A549 (cell line): ENCODE measurements at regions not wholly inside any gene's neighbourhood (a gene's known extent, or its start where the extent isn't known, plus 50 kb on each side); places are given as distances from the start of the nearest gene placed in this dataset.

ENCODE experiments used
- ATAC-seq, 2 experiments: fragments of 200-7000 bp in 1 of 2; fragments of >200 bp in 1 of 2; cut with Nextera tagmentation in 1 of 2; cut with Tn5 transposase in 1 of 2; 3 replicates each; pipeline versions ENCODE4 v1.8.0 to v1.9.1; 2018 to 2020; ENCODE audit warnings: mild to moderate bottlenecking in 1 of 2, moderate library complexity in 1 of 2
- CTCF ChIA-PET: fragments of 300-600 bp; sonication (Branson Sonifier 250); formaldehyde crosslinking; extraction: SDS; loops from one replicate; lab custom pipeline; 2021; ENCODE audit warnings: antibody characterized with exemption, inconsistent platforms; lab: Yijun Ruan, JAX
- POLR2A ChIA-PET: fragments of 350-600 bp; formaldehyde crosslinking; extraction: SDS; loops from one replicate; lab custom pipeline; 2021; ENCODE audit warnings: antibody characterized with exemption, inconsistent platforms; lab: Yijun Ruan, JAX
- DNase-seq, 2 experiments: peaks; one replicate each; pipeline versions ENCODE4 v3.0.0 to v3.0.0-alpha.2; 2011 to 2016; ENCODE audit warnings: low read depth in 1 of 2, low spot score in 1 of 2
- FAIRE-seq: peaks from 2 replicates; lab custom pipeline; 2011; peaks lifted over from hg19 to GRCh38; lab: Jason Lieb, UNC
- H3K27ac ChIP-seq, 2 experiments: fragments of >200 bp; sonication (Bioruptor Twin); formaldehyde crosslinking; 3 replicates each; pipeline ENCODE4 v1.5.1; 2016 to 2017
- H3K4me1 ChIP-seq: fragments of >200 bp; sonication (Bioruptor Twin); formaldehyde crosslinking; 3 replicates; pipeline ENCODE4 v1.6.1; 2016
- H3K4me2 ChIP-seq: fragments of >200 bp; sonication (Bioruptor Twin); formaldehyde crosslinking; 3 replicates; pipeline ENCODE4 v1.6.1; 2016
- H3K4me3 ChIP-seq: fragments of >200 bp; sonication (Bioruptor Twin); formaldehyde crosslinking; 3 replicates; pipeline ENCODE4 v1.5.1; 2016
- H3K9me3 ChIP-seq: fragments of >200 bp; sonication (Bioruptor Twin); formaldehyde crosslinking; 3 replicates; pipeline ENCODE4 v1.6.1; 2016
- ATOH8 ChIP-seq: fragments of 250-450 bp; sonication (Bioruptor Pico); IDR thresholded peaks from 2 replicates; pipeline ENCODE4 v1.5.0; 2020; ENCODE audit warnings: low read depth, mild to moderate bottlenecking, moderate library complexity
- BHLHE40 ChIP-seq: IDR thresholded peaks from 2 replicates; pipeline ENCODE4 v1.6.1; 2012; ENCODE audit warnings: low read depth, low read length, inconsistent platforms
- CBX2 ChIP-seq: fragments of 200-600 bp; sonication (generic); IDR thresholded peaks from 2 replicates; pipeline ENCODE4 v1.6.1; 2016; ENCODE audit warnings: low read depth, mild to moderate bottlenecking, borderline replicate concordance
- CBX8 ChIP-seq: fragments of 200-600 bp; sonication (generic); IDR thresholded peaks from 2 replicates; pipeline ENCODE4 v1.6.1; 2016
- CHD4 ChIP-seq: fragments of 200-600 bp; sonication (generic); IDR thresholded peaks from 2 replicates; pipeline ENCODE4 v1.6.1; 2016; ENCODE audit warnings: antibody characterized with exemption, mild to moderate bottlenecking, borderline replicate concordance
- ELK1 ChIP-seq: fragments of 150-350 bp; IDR thresholded peaks from 2 replicates; pipeline ENCODE4 v1.6.1; 2014; ENCODE audit warnings: low read depth, mild to moderate bottlenecking, low read length
- EP300 ChIP-seq, 2 experiments: fragments of >200 bp; sonication (Bioruptor Twin); formaldehyde crosslinking; IDR thresholded peaks; 2 replicates in 1 of 2; 3 replicates in 1 of 2; pipeline ENCODE4 v1.6.1; 2016 to 2017
- FOSB ChIP-seq: fragments of 250-450 bp; sonication (Bioruptor Pico); IDR thresholded peaks from 2 replicates; pipeline ENCODE4 v1.5.0; 2020; ENCODE audit warnings: mild to moderate bottlenecking, moderate library complexity
- FOSL2 ChIP-seq, 2 experiments: fragments of 450-650 bp in 1 of 2; fragments of >200 bp in 1 of 2; sonication (Bioruptor Twin) in 1 of 2; formaldehyde crosslinking; IDR thresholded peaks; 2 replicates each; pipeline versions ENCODE4 v1.5.0 to v1.6.1; 2016 to 2020; ENCODE audit warnings: mild to moderate bottlenecking in 1 of 2, moderate library complexity in 1 of 2
- FOXS1 ChIP-seq: fragments of 250-450 bp; sonication (Bioruptor Pico); IDR thresholded peaks from 2 replicates; pipeline ENCODE4 v1.5.0; 2020; ENCODE audit warnings: mild to moderate bottlenecking, moderate library complexity
- HDAC2 ChIP-seq: fragments of 200-600 bp; sonication (generic); IDR thresholded peaks from 2 replicates; pipeline ENCODE4 v1.6.1; 2016
- HES2 ChIP-seq: fragments of >200 bp; sonication (Bioruptor Twin); formaldehyde crosslinking; IDR thresholded peaks from 2 replicates; pipeline ENCODE4 v1.6.1; 2016
- HOXB13 ChIP-seq: fragments of 250-450 bp; sonication (Bioruptor Pico); IDR thresholded peaks from 2 replicates; pipeline ENCODE4 v1.5.0; 2020; ENCODE audit warnings: low read depth, mild to moderate bottlenecking, moderate library complexity
- KDM1A ChIP-seq: fragments of 200-600 bp; sonication (generic); IDR thresholded peaks from 2 replicates; pipeline ENCODE4 v1.6.1; 2016; ENCODE audit warnings: low read depth, mild to moderate bottlenecking
- KDM5A ChIP-seq: fragments of 200-600 bp; sonication (generic); IDR thresholded peaks from 2 replicates; pipeline ENCODE4 v1.6.1; 2016; ENCODE audit warnings: antibody characterized with exemption, mild to moderate bottlenecking
- MAFK ChIP-seq: fragments of 450-650 bp; IDR thresholded peaks from 2 replicates; pipeline ENCODE4 v1.6.1; 2014; ENCODE audit not compliant: partially characterized antibody
- MAX ChIP-seq: IDR thresholded peaks from 2 replicates; pipeline ENCODE4 v1.6.1; 2012
- MAZ ChIP-seq: fragments of 150-350 bp; IDR thresholded peaks from 2 replicates; pipeline ENCODE4 v1.6.1; 2014; ENCODE audit warnings: antibody characterized with exemption, low read depth, low read length, borderline replicate concordance
- NFE2L2 ChIP-seq: fragments of 150-350 bp; conservative IDR thresholded peaks from 2 replicates; pipeline ENCODE4 v1.6.1; 2014; ENCODE audit warnings: low read length
- PBX3 ChIP-seq: IDR thresholded peaks from 2 replicates; pipeline ENCODE4 v1.6.1; 2012
- PHF8 ChIP-seq: fragments of 200-600 bp; sonication (generic); IDR thresholded peaks from 2 replicates; pipeline ENCODE4 v1.6.1; 2016; ENCODE audit warnings: low read depth, mild to moderate bottlenecking, antibody characterized with exemption, moderate library complexity, borderline replicate concordance
- RCOR1 ChIP-seq: fragments of 150-350 bp; IDR thresholded peaks from 2 replicates; pipeline ENCODE4 v1.6.1; 2014; ENCODE audit warnings: antibody characterized with exemption, low read length, low read depth
- RNF2 ChIP-seq: fragments of 200-600 bp; sonication (generic); IDR thresholded peaks from 2 replicates; pipeline ENCODE4 v1.6.1; 2016; ENCODE audit warnings: low read depth, mild to moderate bottlenecking, antibody characterized with exemption, moderate library complexity, borderline replicate concordance
- SMC3 ChIP-seq: fragments of >200 bp; sonication (Bioruptor Twin); formaldehyde crosslinking; IDR thresholded peaks from 3 replicates; pipeline ENCODE4 v1.6.1; 2018; ENCODE audit warnings: inconsistent platforms
- SREBF2 ChIP-seq: fragments of 450-650 bp; IDR thresholded peaks from 2 replicates; pipeline ENCODE4 v1.6.1; 2014; ENCODE audit warnings: mild to moderate bottlenecking, moderate library complexity
- ZFP36 ChIP-seq: fragments of 450-650 bp; IDR thresholded peaks from 2 replicates; pipeline ENCODE4 v1.6.1; 2014; ENCODE audit warnings: borderline replicate concordance; ENCODE audit not compliant: partially characterized antibody
- ZNF302 ChIP-seq: fragments of 250-450 bp; sonication (Bioruptor Pico); IDR thresholded peaks from 2 replicates; pipeline ENCODE4 v1.9.0; 2021; ENCODE audit warnings: inconsistent platforms, mild to moderate bottlenecking, moderate library complexity
- WGBS: methylation state at CpG from one replicate; pipeline ENCODE4 v1.1.6; 2017; ENCODE audit errors: missing lambda C conversion rate; 5-methylcytosine and 5-hydroxymethylcytosine counted together

GRCh38 chr6:753486-753885 lies 60.5 kb upstream of the EXOC2 start:
- H3K4me2 ChIP-seq: no peak overlapping the region
- 72% methylated on average over 3 of the region's 3 CpGs for WGBS

GRCh38 chr6:752438-752837 lies 59.5 kb upstream of the EXOC2 start:
- 94% methylated on average over 2 of the region's 2 CpGs for WGBS
- H3K4me2 ChIP-seq: no peak overlapping the region
- POLR2A ChIA-PET: no interaction called here
- H3K4me1 ChIP-seq: no peaks in the 10 kb centered on the region
- no peak overlapping the region for H3K4me3 ChIP-seq
- no peaks in the 10 kb centered on the region for H3K9me3 ChIP-seq
- no peak for ATAC-seq
- H3K27ac ChIP-seq: no peak overlapping the region
- no peak for TF ChIP-seq KDM1A
- TF ChIP-seq HOXB13 (CRISPR knock-in tag): no peak
- no peak for TF ChIP-seq ZFP36
- no peak for TF ChIP-seq EP300 (IDR thresholded peaks at IDR 0.05)
- peak; percentile 42; the same call in 1 of the 2 replicates for TF ChIP-seq NFE2L2
- no peak for TF ChIP-seq KDM5A
- TF ChIP-seq MAFK: peak; percentile 84
- no peak for TF ChIP-seq CBX2
- TF ChIP-seq RCOR1: no peak
- no peak for TF ChIP-seq HDAC2
- TF ChIP-seq FOSB (CRISPR knock-in tag): no peak
- TF ChIP-seq ZNF302: no peak
- no peak for TF ChIP-seq MAX
- TF ChIP-seq, all 56 proteins: peak for 2
- FAIRE-seq (no peak), DNase-seq (no peak)
- CTCF ChIA-PET: no interaction called here

More at GRCh38 chr6:753486-753885, 60.5 kb upstream of the EXOC2 start:
- POLR2A ChIA-PET: no interaction called here
- Histone ChIP-seq H3K4me3 (no peak overlapping the region), H3K4me1 (no peaks in the 10 kb centered on the region), H3K9me3 (no peaks in the 10 kb centered on the region), H3K27ac (no peak overlapping the region)
- FAIRE-seq (no peak), DNase-seq (no peak), ATAC-seq (no peak)
- CTCF ChIA-PET: interaction anchor here (1.4 kb wide), 1 partner anchor 32 kb away, joined by 6 read pairs; no protein-coding TSS in a partner anchor
- TF ChIP-seq FOXS1 (CRISPR knock-in tag): no peak
- no peak for TF ChIP-seq HDAC2
- no peak for TF ChIP-seq RNF2
- TF ChIP-seq SREBF2: no peak
- TF ChIP-seq ATOH8: no peak
- no peak for TF ChIP-seq HES2
- TF ChIP-seq FOSL2 (IDR thresholded peaks at IDR 0.05): no peak
- TF ChIP-seq FOSL2 (CRISPR knock-in tag; IDR thresholded peaks at IDR 0.05): no peak
- no peak for TF ChIP-seq SMC3
- no peak for TF ChIP-seq PBX3
- TF ChIP-seq ELK1: no peak
- no peak for TF ChIP-seq HOXB13 (CRISPR knock-in tag)
- no peak for TF ChIP-seq PHF8
- TF ChIP-seq BHLHE40: no peak
- TF ChIP-seq CHD4: no peak
- no peak for TF ChIP-seq MAZ
- TF ChIP-seq CBX8: no peak
